ENCODE measurements at regions not wholly inside any gene's neighbourhood (a gene's known extent, or its start where the extent isn't known, plus 50 kb on each side); places are given as distances from the start of the nearest gene placed in this dataset.

DNA sequence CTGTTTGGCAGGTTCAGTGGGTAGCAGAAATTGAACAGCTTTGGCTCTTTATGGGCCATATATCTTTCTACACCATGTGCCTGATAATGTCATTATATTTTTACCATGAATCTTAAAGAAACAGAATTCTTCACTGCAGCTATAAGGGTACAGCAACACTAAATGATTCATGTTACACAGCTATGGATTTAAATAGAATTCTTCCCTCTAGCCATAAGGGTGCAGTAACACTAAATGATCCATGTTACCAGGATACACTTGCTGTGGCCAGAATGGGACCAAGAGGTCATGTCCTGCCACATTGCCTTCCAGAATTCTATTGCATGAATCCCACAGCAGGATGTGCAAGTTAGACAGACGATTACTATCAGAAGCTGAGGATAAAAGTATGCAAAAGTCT lies 603.9 kb downstream of the FSCB start:
- intact Hi-C loops (cut with DNase I) = no loop called here
- no peak for ATAC-seq
- DNase-seq = no peak

DNA sequence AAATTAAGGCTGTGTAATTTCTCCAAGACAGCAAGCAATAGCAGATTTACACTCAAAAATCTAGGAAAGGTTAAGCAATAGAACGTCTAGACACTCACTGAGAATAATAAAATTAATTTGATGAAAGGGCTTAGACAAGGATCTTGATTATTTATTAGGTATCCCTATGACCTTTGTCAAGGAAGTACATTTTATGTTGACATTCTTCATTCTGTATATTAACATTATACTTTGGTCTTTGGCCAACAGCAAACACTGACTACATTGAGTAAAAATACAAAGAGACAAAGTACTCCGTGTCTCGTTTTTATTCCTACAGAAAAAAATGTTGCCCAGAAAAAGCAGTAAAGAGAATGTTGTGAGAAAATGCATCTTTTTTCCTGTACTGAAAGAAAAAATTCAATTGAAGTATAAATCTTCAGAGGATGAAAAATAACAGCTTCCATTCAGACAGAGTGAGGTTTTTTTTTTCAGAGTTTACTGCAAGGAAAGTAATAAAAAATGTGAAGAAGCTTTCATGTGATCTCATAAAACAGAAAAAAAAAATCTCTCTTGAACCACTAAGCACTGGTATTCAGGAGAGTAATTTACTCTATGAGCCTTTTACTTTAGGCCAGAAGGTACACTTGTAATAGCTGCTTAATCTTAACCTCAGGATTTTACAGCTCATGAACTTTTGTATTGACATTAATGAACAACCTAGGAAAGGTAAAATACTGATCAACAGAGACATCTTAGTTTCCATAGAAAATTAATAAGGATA lies 605.0 kb downstream of the FSCB start:
- intact Hi-C loops (cut with DNase I) = no loop called here
- DNase-seq = no peak
- ATAC-seq = no peak

DNA sequence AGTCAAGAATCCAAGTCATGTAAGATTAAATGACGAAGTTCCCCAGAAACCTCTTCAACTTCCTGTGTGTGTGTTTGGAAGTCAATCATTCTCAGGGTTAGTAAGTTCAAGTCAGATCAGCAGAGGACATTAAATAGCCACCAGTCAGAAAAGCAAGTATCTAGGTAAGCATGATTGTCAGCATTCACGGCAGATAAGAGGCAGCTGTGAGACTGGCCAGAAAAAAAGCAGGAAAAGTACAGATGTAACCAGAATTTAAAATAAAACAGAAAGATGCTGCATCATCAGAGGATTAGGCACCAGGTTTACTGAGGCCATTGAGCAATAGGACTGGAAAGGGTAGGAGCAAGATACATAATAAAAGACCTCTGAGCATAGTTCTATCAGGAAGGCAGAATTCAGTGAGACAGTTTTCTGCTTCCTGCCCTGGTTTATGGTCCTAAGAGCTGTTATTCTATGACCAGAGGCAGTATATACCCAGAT lies 606.9 kb downstream of the FSCB start:
- ATAC-seq (no peak), DNase-seq (no peak)
- intact Hi-C loops (cut with DNase I) = no loop called here

DNA sequence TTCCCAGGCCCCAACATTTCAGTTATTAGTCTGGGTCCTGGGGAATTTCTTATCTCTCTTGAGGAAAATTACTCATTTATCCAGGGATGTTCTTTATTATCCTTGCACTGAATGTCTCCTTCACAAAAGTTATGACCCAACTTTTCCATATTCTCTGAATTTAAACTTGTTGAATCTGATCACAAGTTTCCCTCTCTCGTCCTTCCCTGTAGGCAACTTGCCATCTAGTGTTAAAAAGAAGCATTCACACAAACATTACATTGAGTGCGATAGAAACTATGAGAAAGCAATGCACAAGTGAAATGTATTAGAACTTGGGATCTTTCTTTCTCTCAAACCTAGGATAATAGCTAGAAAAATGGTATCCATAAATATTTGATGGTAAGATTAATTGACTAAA lies 608.4 kb downstream of the FSCB start:
- no peak for ATAC-seq
- DNase-seq = no peak
- intact Hi-C loops (cut with DNase I) = no loop called here

DNA sequence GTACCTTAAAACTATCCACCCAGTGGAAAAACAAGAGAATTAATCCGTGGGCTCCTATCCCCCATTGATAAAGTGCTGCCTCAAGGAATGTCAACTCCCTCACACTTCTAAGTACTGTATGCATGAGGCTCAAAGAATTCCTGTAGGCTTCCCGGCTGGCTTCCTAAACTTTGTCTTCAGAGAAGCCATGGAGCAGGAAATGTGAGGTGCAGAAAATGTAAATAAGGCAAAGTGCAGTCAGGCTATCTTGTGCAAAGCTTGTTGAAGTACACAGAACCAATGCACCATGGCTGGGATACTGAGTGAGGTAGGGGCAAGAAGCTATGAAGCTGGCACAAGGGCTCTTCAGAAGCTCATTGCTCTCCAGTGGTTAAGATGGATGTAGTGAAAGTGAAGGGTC lies 611.0 kb downstream of the FSCB start:
- intact Hi-C loops (cut with DNase I) = no loop called here
- ATAC-seq = no peak
- no peak for DNase-seq

DNA sequence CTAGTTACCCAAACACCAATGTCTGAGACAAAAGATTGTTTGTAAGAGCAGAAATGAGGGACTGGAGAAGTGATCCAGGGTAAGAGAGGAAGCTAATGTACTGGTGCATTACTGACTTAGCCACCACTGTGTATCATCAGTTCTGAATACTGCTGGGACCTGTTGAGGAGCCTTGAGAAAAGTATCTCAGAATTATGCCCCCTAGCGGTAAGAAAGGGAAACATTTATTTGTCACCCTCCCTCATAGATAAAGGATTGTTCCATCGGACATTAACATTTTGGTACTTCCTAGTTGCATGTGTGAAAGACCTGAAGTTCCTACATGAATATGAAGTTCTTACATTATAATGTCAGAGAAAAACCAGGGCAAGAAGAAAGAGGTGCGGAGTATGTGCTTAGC lies 612.5 kb downstream of the FSCB start:
- intact Hi-C loops (cut with DNase I) = no loop called here
- no peak for ATAC-seq
- no peak for DNase-seq

DNA sequence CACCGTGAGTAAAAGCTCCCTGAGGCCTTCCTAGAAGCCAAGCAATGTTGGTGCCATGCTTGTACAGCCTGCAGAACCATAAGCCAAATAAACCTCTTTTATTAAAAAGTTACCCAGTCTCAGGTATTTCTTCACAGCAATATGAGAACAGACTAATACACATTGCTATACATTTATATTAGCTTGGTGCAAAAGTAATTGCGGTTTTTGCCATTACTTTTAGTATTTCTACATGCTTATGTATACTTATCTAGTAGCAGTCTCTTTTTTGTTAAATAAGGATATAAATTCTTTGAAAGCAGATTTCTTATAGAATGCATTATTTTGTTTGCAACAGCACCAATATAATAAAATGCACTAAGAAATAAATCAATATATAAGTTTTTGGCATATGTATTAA lies 619.6 kb downstream of the FSCB start:
- no peak for DNase-seq
- intact Hi-C loops (cut with DNase I) = no loop called here
- ATAC-seq = no peak

DNA sequence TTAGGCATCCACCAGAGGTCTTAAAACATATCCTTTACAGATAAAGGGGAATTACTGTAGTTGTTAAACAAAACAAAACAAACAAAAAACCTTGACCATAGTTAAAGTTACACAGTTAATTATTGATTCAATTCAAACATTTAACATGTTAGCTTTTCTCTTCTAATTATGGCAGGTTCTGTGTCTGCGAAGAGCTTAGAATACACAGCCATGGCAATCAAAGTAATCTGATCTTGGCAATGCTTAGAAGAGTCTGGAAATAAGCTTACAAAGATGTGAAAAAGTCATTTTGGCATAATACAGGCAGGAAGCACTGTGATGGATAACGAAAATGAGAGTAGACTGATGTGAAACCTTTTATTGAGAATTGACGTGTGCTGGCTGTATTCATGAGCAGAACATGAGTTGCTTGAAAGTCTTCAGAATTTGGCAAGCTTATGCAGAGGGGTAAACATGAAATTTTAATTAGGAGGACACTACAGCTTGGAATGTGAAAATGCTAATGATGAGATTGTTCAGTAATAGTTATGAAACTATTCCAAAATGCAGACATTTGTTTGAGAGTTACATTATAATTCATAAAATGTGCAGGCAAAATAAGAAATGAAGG lies 629.6 kb downstream of the FSCB start:
- no peak for ATAC-seq
- DNase-seq = no peak

DNA sequence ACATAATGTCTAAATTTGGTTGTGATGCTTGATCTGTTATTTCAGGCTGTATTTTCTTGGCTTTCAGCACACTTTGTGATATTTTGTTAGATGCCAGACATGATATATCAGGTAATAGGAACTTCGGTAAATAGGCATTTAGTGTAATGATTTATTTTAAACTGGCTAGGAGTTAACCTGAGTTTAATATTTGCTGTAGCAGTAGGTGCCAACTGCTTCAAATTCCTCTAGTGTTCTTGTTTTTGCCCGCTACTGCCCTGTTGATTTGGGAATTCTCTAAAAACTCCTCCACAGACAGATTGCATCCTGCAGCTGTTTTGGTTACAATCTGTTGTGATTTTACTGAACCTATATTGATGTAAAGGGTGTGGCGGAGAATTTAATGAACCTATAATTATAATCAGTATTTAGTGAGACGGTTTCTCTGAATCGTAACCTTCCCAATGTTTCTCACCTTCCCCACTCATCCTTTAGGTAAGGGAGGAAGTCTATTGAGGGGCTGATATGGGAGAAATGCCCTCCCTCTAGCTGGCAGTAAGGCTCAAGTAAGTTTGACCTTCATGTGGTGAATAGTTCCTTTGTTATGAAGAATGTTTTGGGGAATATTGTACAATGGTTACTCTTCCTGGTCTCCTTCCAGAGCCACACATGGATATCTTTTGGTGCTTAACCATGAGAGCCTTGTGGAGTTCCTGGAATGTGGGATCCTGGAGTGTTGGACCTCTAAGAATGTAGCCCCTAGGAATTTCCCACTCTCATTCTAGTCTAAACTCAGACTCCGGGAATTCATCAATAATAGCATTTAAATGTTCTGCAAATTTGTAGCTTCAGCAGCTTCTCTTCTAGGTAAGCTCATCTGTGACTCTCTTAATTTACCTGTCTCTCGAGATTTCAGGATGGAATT lies 634.1 kb downstream of the FSCB start:
- ATAC-seq (no peak), DNase-seq (no peak)
- intact Hi-C loops (cut with DNase I) = no loop called here

More for the DNA sequence above, 629.6 kb downstream of the FSCB start:
- intact Hi-C loops (cut with DNase I) = no loop called here

DNA sequence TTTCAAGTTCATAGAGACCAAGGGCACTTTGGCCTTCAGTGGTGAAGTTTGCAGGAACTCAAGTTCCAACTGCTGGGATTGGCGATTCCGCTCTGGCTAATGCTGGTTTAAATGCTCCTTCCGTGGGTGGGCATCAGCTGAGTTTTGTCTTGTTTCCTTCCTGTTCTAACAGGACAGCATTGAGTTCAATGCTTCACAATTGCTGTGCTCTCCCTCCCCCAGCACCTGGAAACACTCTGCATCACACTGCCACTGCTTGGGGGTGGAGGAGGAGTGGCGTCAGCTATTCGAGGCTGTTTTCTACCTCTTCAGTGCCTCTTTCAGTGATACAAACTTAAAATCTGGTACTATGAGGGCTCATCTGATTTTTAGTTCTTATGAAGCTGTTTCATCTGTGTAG lies 634.9 kb downstream of the FSCB start:
- ATAC-seq = no peak
- no peak for DNase-seq
- intact Hi-C loops (cut with DNase I) = no loop called here

DNA sequence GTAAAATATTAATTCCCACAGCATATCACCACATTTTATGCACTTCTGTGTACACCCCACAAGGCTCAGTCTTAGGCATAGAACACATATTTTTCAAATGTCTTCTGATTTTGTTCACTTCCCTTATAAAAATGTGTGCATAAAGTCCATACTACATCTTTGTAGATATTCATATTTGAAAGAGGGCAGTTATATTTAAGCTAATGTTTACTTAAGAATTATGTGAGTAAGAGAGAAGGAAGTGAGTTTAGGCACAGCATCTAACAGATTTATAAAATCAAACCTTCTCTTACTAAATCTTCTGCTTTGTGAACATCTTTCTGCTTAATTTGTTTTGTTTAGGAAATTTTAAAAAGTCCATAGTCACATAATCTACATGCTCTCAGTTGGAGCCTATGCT lies 648.1 kb downstream of the FSCB start:
- intact Hi-C loops (cut with DNase I) = no loop called here
- ATAC-seq = no peak
- no peak for DNase-seq

DNA sequence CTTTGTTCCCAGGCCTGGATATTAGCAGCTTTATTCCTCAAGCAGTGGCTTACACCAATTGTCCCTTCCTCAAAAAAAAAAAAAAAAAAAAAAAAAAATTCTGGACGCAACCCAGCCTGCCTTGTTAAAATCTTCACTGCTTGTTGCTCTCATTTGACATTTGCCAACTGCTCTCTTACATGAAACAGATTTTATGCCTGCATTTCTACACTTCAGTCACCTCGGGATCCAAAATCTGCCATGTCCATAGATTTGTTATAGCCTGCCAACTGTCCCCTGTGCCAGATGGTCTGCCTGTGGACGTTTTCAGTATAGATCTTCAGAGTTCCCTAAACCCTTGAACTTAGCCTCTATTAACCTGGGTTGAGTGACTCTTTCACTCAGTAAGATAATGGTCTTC lies 651.5 kb downstream of the FSCB start:
- no peak for ATAC-seq
- no peak for DNase-seq
- intact Hi-C loops (cut with DNase I) = no loop called here

DNA sequence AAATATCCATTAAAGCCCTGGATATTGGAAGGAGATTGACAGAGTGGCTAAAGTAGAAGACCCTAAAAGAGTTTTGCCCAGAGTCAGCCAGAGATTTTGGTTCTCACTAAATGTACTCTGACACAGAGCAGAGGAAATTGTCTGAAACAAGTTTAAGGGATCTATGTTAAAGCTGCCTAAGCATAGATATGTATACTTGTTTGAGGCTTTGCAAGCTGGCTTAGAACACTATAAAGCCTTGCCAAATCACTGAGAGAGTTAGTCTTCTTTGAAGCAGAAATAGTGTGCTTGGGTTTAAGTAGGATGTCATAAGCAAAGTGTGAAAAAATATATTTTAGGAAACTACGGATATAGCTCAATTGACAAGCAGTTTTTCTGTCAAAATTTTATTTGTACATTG lies 653.5 kb downstream of the FSCB start:
- no peak for DNase-seq
- intact Hi-C loops (cut with DNase I) = no loop called here
- ATAC-seq = no peak

DNA sequence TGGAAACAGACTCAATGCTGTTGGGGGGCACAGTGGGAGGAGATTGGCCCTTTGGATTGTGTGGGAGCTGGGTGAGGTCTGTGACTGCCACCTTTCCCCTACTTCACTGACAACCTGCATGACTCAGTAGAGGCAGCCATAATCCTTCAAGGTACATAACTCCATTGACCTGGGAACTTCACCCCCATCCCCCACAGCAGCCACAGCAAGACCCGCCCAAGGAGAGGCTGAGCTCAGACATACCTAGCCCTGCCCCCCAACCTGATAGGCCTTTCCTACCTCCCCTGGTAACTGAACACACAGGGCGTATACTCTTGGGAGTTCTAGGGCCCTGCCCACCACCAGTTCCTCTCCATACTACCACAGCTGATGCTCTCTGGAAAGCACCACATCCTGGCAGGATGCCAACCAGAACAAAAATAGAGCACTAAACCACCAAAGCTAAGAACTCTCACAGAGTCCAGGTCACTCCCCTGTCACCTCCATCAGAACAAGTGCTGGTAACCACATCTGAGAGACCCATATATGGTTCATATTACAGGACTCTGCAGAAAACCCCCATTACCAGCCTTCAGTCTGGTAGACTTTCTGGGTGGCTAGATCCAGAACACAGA lies 703.9 kb downstream of the FSCB start:
- ATAC-seq (no peak), DNase-seq (no peak)

DNA sequence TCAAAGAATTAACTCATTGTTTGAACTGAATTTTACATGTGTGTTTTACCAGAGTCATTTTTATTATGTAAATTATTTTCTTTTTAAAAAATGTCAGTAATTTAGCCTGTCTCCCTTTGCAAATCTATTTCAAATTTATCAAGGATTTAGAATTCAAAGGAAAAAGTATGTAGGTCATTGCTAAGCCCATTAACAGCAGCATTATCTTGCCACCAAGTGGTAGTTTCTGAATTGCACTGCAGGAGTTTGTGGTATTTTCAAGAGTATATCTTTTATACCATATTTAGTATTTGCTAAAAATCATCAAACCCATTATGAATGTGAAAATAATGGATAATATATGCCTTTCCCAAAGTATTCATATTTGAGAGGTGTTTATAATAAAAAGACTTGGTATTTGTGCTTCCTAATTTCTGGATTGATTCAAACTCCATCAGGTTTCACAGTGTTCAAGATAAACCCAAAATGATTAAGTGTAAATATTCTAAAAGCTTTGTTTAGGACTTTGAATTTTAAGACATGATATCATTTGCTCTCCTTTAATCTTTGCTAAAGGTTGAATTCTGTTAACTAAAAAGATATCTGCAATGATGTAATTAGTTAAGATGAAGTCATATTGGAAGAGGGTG lies 711.4 kb downstream of the FSCB start:
- intact Hi-C loops (cut with DNase I) = no loop called here
- no peak for ATAC-seq

More for the DNA sequence above, 703.9 kb downstream of the FSCB start:
- intact Hi-C loops (cut with DNase I) = no loop called here

DNA sequence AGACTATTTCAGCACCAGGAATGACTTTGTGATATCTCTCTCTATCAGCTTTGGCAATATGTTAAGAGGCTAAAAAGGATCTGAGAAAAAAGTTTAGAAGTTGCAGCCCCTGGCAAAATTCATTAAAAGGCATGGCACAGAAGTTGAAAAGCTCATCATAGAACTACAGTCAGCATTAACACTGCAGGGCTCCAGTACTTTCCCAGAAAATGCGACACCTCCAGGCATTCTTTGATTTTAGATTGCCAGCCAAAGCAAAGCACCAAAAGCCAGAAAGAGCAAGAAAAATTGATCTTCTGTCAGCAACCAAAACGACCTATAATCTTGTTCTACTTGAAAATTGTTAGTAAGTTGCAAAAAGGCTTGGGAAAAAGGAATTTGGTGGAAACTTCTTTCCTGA lies 713.5 kb downstream of the FSCB start:
- intact Hi-C loops (cut with DNase I) = no loop called here
- no peak for ATAC-seq
- DNase-seq = no peak

More for the DNA sequence above, 711.4 kb downstream of the FSCB start:
- DNase-seq = no peak

DNA sequence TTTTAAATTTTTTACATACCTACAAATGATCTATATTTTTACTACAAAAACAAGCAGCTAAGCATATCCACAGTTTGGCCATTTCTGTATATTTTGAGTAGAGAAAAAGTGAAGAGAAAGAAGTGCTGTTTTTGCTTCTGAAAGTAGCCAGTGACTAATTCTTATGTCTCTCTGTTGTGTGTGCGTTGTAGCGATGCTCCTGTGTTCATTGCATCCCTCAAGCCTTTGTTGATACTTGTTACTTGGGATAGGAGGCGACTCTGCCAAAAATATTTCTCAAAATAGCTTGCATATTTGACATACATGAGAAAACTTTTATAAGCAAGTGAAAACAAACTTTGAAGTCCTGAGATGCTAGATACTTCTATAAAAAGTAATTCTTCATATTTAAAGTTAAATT lies 714.1 kb downstream of the FSCB start:
- no peak for ATAC-seq
- intact Hi-C loops (cut with DNase I) = no loop called here
- DNase-seq = no peak

DNA sequence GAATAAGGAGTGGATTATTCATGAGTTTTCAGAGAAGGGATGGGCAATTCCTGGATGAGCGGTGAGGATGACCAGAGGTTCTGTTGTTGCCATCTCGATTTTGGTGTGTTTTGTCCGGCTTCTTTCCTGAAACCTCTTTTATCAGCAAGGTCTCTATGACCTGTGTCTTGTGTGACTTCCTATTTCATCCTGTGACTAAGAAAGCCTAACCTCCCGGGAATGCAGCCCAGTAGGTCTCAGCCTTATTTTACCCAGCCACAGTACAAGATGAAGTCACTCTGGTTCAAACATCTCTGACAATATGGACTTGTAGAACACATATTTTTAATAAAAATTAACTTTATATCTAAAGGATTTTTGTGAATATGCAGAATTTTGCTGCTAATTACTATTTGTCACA lies 716.4 kb downstream of the FSCB start:
- intact Hi-C loops (cut with DNase I) = no loop called here
- ATAC-seq = no peak
- no peak for DNase-seq

DNA sequence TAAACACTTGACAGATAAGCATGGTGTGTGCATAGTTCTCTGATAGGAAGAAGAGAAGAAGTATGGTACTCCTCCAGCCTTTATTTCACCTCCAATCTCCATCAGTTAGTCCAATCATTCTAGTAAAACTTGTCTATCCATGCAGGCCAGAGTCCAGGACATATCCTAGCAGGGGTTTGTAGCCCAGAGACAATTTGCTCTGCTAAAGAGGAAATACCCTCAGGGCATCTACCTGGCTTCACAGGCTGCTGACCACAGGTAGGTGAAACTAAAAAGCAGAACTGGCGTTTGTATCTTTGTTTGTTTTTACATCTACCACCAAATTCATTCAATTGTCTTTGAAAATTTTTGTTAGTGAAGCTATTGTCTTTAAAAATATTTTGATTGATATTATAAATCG lies 717.6 kb downstream of the FSCB start:
- DNase-seq (no peak), ATAC-seq (no peak)
- intact Hi-C loops (cut with DNase I) = no loop called here

Measured in left cardiac atrium (tissue), 4 donors.